Smooth muscle cell (in vitro differentiated cells): ENCODE measurements at regions not wholly inside any gene's neighbourhood (a gene's known extent, or its start where the extent isn't known, plus 50 kb on each side); places are given as distances from the start of the nearest gene placed in this dataset.

Experiments used
- DNase-seq: peaks from one replicate; lab custom pipeline; 2025; ENCODE audit not compliant: unreplicated experiment; lab: John Stamatoyannopoulos, UW
- H2AFZ ChIP-seq: fragments of 200-600 bp; sonication (generic); 2 replicates; pipeline ENCODE4 v1.6.0; 2016; ENCODE audit warnings: antibody characterized with exemption, low read depth, mild to moderate bottlenecking
- H3F3A ChIP-seq: fragments of 200-600 bp; sonication (generic); 2 replicates; pipeline ENCODE4 v1.6.0; 2017; ENCODE audit warnings: antibody characterized with exemption, low read depth
- H3K27ac ChIP-seq: fragments of 200-600 bp; sonication (generic); 2 replicates; pipeline ENCODE4 v1.5.1; 2016; ENCODE audit warnings: low read depth, mild to moderate bottlenecking
- H3K27me3 ChIP-seq: fragments of 200-600 bp; sonication (generic); 2 replicates; pipeline ENCODE4 v1.6.1; 2016; ENCODE audit warnings: low read depth, mild to moderate bottlenecking
- H3K36me3 ChIP-seq: fragments of 200-600 bp; sonication (generic); 2 replicates; pipeline ENCODE4 v1.5.1; 2016; ENCODE audit warnings: low read depth
- H3K4me1 ChIP-seq: fragments of 200-600 bp; sonication (generic); 2 replicates; pipeline ENCODE4 v1.5.1; 2016; ENCODE audit warnings: low read depth
- H3K4me2 ChIP-seq: fragments of 200-600 bp; sonication (generic); 2 replicates; pipeline ENCODE4 v1.6.0; 2016; ENCODE audit warnings: mild to moderate bottlenecking
- H3K4me3 ChIP-seq: fragments of 200-600 bp; sonication (generic); 2 replicates; pipeline ENCODE4 v1.5.1; 2016; ENCODE audit warnings: mild to moderate bottlenecking
- H3K79me2 ChIP-seq: fragments of 200-600 bp; sonication (generic); 2 replicates; pipeline ENCODE4 v1.6.0; 2016; ENCODE audit warnings: low read depth, mild to moderate bottlenecking
- H3K9ac ChIP-seq: fragments of 200-600 bp; sonication (generic); 2 replicates; pipeline ENCODE4 v1.6.0; 2016; ENCODE audit warnings: low read depth
- H3K9me3 ChIP-seq: fragments of 200-600 bp; sonication (generic); replicated peaks from 2 replicates; pipeline ENCODE4 v1.5.1; 2016; ENCODE audit warnings: low read depth
- H4K20me1 ChIP-seq: fragments of 200-600 bp; sonication (generic); 2 replicates; pipeline ENCODE4 v1.6.0; 2016; ENCODE audit warnings: low read depth
- WGBS: methylation state at CpG from one replicate; pipeline ENCODE4 v1.1.7; 2016; ENCODE audit warnings: low lambda C conversion rate; 5-methylcytosine and 5-hydroxymethylcytosine counted together
- TF ChIP-seq, protein P1 (sequence below): fragments of 200-600 bp; sonication (generic); IDR thresholded peaks from 2 replicates; pipeline ENCODE4 v1.5.1; 2017; ENCODE audit warnings: borderline replicate concordance, mild to moderate bottlenecking, antibody characterized with exemption; ENCODE audit not compliant: insufficient read depth, poor library complexity, severe bottlenecking

DNA sequence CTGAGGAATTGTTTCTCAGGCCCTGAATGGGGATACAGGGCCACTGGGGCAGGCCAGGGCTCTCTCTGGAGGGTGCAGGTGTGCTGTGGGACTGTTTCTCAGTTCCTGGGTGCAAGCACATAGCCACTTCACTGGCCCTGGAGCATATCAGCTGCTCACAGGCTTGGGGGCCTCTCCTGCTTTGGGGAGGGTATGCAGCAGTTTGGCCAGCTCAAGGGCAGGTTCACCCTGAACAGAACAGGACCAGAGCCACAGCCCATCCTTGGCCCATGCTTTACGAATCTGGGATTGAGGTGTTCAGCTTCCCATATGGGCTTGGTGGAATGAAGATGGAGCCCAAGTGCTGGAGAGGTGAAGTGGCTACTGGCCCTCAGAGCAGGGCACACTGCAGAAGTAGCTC is 186.5 kb downstream of the FBXO8 start:
- Histone ChIP-seq H3K9ac (no peak overlapping the region), H3K27ac (no peak overlapping the region), H3K27me3 (no peaks in the 10 kb centered on the region), H3K4me3 (no peak overlapping the region), H3K9me3 (no peaks in the 10 kb centered on the region), H2AFZ (no peak overlapping the region), H4K20me1 (no peaks in the 10 kb centered on the region), H3F3A (no peaks in the 10 kb centered on the region), H3K4me1 (no peaks in the 10 kb centered on the region), H3K4me2 (no peak overlapping the region), H3K36me3 (no peaks in the 10 kb centered on the region), H3K79me2 (no peaks in the 10 kb centered on the region)
- 91% methylated on average over 1 of the region's 1 CpG for WGBS
- TF ChIP-seq, protein P1, sequence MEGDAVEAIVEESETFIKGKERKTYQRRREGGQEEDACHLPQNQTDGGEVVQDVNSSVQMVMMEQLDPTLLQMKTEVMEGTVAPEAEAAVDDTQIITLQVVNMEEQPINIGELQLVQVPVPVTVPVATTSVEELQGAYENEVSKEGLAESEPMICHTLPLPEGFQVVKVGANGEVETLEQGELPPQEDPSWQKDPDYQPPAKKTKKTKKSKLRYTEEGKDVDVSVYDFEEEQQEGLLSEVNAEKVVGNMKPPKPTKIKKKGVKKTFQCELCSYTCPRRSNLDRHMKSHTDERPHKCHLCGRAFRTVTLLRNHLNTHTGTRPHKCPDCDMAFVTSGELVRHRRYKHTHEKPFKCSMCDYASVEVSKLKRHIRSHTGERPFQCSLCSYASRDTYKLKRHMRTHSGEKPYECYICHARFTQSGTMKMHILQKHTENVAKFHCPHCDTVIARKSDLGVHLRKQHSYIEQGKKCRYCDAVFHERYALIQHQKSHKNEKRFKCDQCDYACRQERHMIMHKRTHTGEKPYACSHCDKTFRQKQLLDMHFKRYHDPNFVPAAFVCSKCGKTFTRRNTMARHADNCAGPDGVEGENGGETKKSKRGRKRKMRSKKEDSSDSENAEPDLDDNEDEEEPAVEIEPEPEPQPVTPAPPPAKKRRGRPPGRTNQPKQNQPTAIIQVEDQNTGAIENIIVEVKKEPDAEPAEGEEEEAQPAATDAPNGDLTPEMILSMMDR = no peak
- no peak for DNase-seq

DNA sequence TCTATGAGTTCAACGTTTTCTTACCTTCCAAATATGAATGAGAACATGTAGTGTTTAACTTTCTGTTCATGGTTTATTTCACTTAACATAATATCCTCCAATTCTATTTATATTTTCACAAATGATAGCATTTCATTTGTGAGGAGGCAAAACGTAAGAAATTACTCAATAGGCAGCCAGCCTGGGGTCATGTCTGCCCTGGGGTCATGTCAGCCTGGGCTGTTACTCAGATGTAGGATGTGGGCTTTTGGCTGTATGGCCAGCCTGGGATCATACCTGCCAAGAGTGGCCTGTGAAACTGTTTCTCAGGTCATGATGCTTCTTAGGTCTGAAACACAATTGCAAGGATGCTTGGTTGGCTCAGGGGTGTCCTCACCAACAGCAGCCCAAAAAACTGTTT is 187.0 kb downstream of the FBXO8 start:
- H3K4me1 ChIP-seq = no peaks in the 10 kb centered on the region
- H3K36me3 ChIP-seq = no peaks in the 10 kb centered on the region
- no peak for DNase-seq
- H4K20me1 ChIP-seq = no peaks in the 10 kb centered on the region
- no peak overlapping the region for H3K4me3 ChIP-seq
- H3K27me3 ChIP-seq = no peaks in the 10 kb centered on the region
- H2AFZ ChIP-seq = no peak overlapping the region
- no peaks in the 10 kb centered on the region for H3F3A ChIP-seq
- no peak overlapping the region for H3K27ac ChIP-seq
- H3K9me3 ChIP-seq = no peaks in the 10 kb centered on the region
- H3K79me2 ChIP-seq = no peaks in the 10 kb centered on the region
- 88% methylated on average over 2 of the region's 2 CpGs for WGBS
- H3K4me2 ChIP-seq = no peak overlapping the region
- H3K9ac ChIP-seq = no peak overlapping the region
- TF ChIP-seq, protein P1 = no peak

DNA sequence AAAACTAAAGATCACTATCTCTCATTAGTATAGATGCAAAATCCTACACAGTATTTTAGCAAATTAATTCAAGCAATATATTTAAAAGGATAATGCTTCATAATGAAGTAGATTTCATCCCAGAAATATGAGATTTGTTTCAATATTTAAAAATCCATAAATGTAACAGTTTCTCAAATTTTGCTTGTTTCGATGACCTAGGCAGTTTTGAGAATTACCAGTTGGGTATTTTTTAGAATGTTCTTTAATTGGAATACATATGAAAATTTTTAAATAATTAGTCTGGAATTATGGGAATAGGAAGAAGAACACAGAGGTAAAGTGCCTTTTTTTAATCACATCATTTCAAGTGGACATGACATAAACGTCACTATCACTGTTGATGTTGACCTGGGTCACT is 192.3 kb downstream of the FBXO8 start:
- no peaks in the 10 kb centered on the region for H4K20me1 ChIP-seq
- WGBS = 91% methylated on average over 2 of the region's 2 CpGs
- H2AFZ ChIP-seq = no peak overlapping the region
- TF ChIP-seq, protein P1 = no peak
- H3K79me2 ChIP-seq = no peaks in the 10 kb centered on the region
- DNase-seq = no peak
- H3K4me1 ChIP-seq = no peaks in the 10 kb centered on the region
- no peak overlapping the region for H3K4me2 ChIP-seq
- no peak overlapping the region for H3K9ac ChIP-seq
- no peaks in the 10 kb centered on the region for H3F3A ChIP-seq
- H3K9me3 ChIP-seq = no peaks in the 10 kb centered on the region
- H3K4me3 ChIP-seq = no peak overlapping the region
- no peaks in the 10 kb centered on the region for H3K36me3 ChIP-seq
- no peaks in the 10 kb centered on the region for H3K27me3 ChIP-seq
- H3K27ac ChIP-seq = no peak overlapping the region

DNA sequence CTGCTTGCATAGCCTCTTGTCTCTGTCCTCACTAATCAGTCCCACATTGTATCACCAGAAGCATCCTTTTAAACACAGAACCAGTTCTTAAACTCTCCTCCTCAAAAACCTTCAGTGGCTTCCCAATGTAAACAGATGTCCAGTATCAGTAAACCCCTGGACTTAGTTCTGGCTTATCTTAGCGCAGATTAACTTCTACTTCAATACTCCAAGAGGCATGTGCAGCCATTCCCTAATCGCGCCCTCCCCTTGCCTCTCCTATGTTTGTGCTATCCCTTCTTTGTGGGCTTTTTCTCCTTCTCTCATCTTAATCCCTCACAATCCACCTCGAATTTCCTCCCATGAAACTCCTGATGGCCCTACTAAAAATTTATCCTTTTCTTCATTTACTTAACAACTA is 193.8 kb downstream of the FBXO8 start:
- Histone ChIP-seq H3K4me3 (no peak overlapping the region), H3K36me3 (no peaks in the 10 kb centered on the region), H3K4me1 (no peaks in the 10 kb centered on the region), H2AFZ (no peak overlapping the region), H3K27ac (peak overlapping the region; percentile 20), H3K9ac (no peak overlapping the region), H3K9me3 (no peaks in the 10 kb centered on the region), H3K4me2 (peak overlapping the region; percentile 33), H3K27me3 (no peaks in the 10 kb centered on the region), H3K79me2 (no peaks in the 10 kb centered on the region), H4K20me1 (no peaks in the 10 kb centered on the region), H3F3A (no peaks in the 10 kb centered on the region)
- TF ChIP-seq, protein P1 = no peak
- DNase-seq = no peak
- WGBS = 19% methylated on average over 4 of the region's 4 CpGs
